ENCODE measurements at regions not wholly inside any gene's neighbourhood (a gene's known extent, or its start where the extent isn't known, plus 50 kb on each side); places are given as distances from the start of the nearest gene placed in this dataset.

GRCh38 chr5:58025809-58026208, 434.1 kb downstream of the PLK2 start:
- H3K9ac ChIP-seq (ENCODE audit: low read length) = no peak overlapping the region
- POLR2A ChIA-PET = no interaction called here
- H4K20me1 ChIP-seq (ENCODE audit: control insufficient read depth, insufficient read depth, low read length, poor library complexity, severe bottlenecking) = no peaks in the 10 kb centered on the region

GRCh38 chr5:58024151-58024550, 435.7 kb downstream of the PLK2 start:
- no peaks in the 10 kb centered on the region for H3K4me1 ChIP-seq (ENCODE audit: control insufficient read depth in 2 of 2, insufficient read depth in 2 of 2, low read length in 2 of 2)
- no peak overlapping the region for H3K4me2 ChIP-seq (replicated peaks; ENCODE audit: low read depth, low read length, poor library complexity, severe bottlenecking)
- H3K27ac ChIP-seq (ENCODE audit: low read length in 2 of 2) = no peak overlapping the region
- H3K9me3 Mint-ChIP-seq (ENCODE audit: insufficient read depth) = no peaks in the 10 kb centered on the region
- no peaks in the 10 kb centered on the region for H3K4me1 Mint-ChIP-seq
- no peaks in the 10 kb centered on the region for H3K79me2 ChIP-seq (ENCODE audit: control insufficient read depth, insufficient read depth, low read length)
- DNase-seq = no peak
- ChIA-PET CTCF (interaction anchor here (1.1 kb wide), 1 partner anchor 17 kb away, joined by 3 read pairs; no protein-coding TSS in a partner anchor), POLR2A (no interaction called here)
- no peak for ATAC-seq (ENCODE audit: low read depth)
- no peak overlapping the region for H3K4me3 ChIP-seq (ENCODE audit: control extremely low read depth in 1 of 5, extremely low read depth in 1 of 5, insufficient read depth in 1 of 5, low read depth in 2 of 5, low read length in 4 of 5)
- no peaks in the 10 kb centered on the region for H3K9me3 ChIP-seq (ENCODE audit: control extremely low read depth in 1 of 3, control insufficient read depth in 2 of 3, insufficient read depth in 1 of 3, low read length in 2 of 3)
- no peak overlapping the region for H2AFZ ChIP-seq (ENCODE audit: insufficient read depth, low read depth, low read length, poor library complexity, severe bottlenecking)
- no peaks in the 10 kb centered on the region for H3K27me3 ChIP-seq (replicated peaks in 1 of 4; ENCODE audit: control extremely low read depth in 1 of 4, control insufficient read depth in 3 of 4, insufficient read depth in 4 of 4, low read length in 3 of 4)
- peaks cover 5% of the 10 kb centered on the region for H3K27me3 Mint-ChIP-seq
- no peaks in the 10 kb centered on the region for H4K20me1 ChIP-seq (ENCODE audit: control insufficient read depth, insufficient read depth, low read length, poor library complexity, severe bottlenecking)
- no CpG with 5 or more reads among the region's 1 CpG for WGBS (ENCODE audit: insufficient coverage)
- no peak overlapping the region for H3K27ac Mint-ChIP-seq
- intact Hi-C loops (cut with micrococcal nuclease) = no loop called here
- TF ChIP-seq EZH2 (IDR thresholded peaks at IDR 0.05; ENCODE audit: borderline replicate concordance, insufficient read depth, low read depth, low read length, poor library complexity, severe bottlenecking) (no peak), CTCF (IDR thresholded peaks at IDR 0.05) (no peak)
- H3K4me3 Mint-ChIP-seq = no peak overlapping the region
- H3K9ac ChIP-seq (ENCODE audit: low read length) = no peak overlapping the region
- no peaks in the 10 kb centered on the region for H3K36me3 ChIP-seq (replicated peaks in 1 of 2; ENCODE audit: control extremely low read depth in 1 of 2, control insufficient read depth in 1 of 2, extremely low read depth in 1 of 2, insufficient read depth in 2 of 2, low read length in 1 of 2)

More at GRCh38 chr5:58025809-58026208, 434.1 kb downstream of the PLK2 start:
- no peaks in the 10 kb centered on the region for H3K79me2 ChIP-seq (ENCODE audit: control insufficient read depth, insufficient read depth, low read length)
- ATAC-seq (ENCODE audit: low read depth) (no peak), DNase-seq (no peak)
- intact Hi-C loops (cut with micrococcal nuclease) = no loop called here
- H3K27me3 Mint-ChIP-seq = peaks cover 5% of the 10 kb centered on the region
- no peak overlapping the region for H2AFZ ChIP-seq (ENCODE audit: insufficient read depth, low read depth, low read length, poor library complexity, severe bottlenecking)
- TF ChIP-seq EZH2 (IDR thresholded peaks at IDR 0.05; ENCODE audit: borderline replicate concordance, insufficient read depth, low read depth, low read length, poor library complexity, severe bottlenecking) = no peak
- TF ChIP-seq CTCF (IDR thresholded peaks at IDR 0.05) = no peak
- H3K27ac Mint-ChIP-seq = no peak overlapping the region
- no peak overlapping the region for H3K4me2 ChIP-seq (replicated peaks; ENCODE audit: low read depth, low read length, poor library complexity, severe bottlenecking)
- no peaks in the 10 kb centered on the region for H3K27me3 ChIP-seq (replicated peaks in 1 of 4; ENCODE audit: control extremely low read depth in 1 of 4, control insufficient read depth in 3 of 4, insufficient read depth in 4 of 4, low read length in 3 of 4)
- H3K4me1 ChIP-seq (ENCODE audit: control insufficient read depth in 2 of 2, insufficient read depth in 2 of 2, low read length in 2 of 2) = no peaks in the 10 kb centered on the region
- CTCF ChIA-PET = no interaction called here
- H3K4me3 Mint-ChIP-seq = no peak overlapping the region
- H3K27ac ChIP-seq (ENCODE audit: low read length in 2 of 2) = no peak overlapping the region
- no peaks in the 10 kb centered on the region for H3K36me3 ChIP-seq (replicated peaks in 1 of 2; ENCODE audit: control extremely low read depth in 1 of 2, control insufficient read depth in 1 of 2, extremely low read depth in 1 of 2, insufficient read depth in 2 of 2, low read length in 1 of 2)
- no peak overlapping the region for H3K4me3 ChIP-seq (ENCODE audit: control extremely low read depth in 1 of 5, extremely low read depth in 1 of 5, insufficient read depth in 1 of 5, low read depth in 2 of 5, low read length in 4 of 5)
- H3K9me3 Mint-ChIP-seq (ENCODE audit: insufficient read depth) = no peaks in the 10 kb centered on the region
- whole genome bisulfite sequencing (ENCODE audit: insufficient coverage) = 80% methylated on average over 1 of the region's 1 CpG
- no peaks in the 10 kb centered on the region for H3K4me1 Mint-ChIP-seq
- H3K9me3 ChIP-seq (ENCODE audit: control extremely low read depth in 1 of 3, control insufficient read depth in 2 of 3, insufficient read depth in 1 of 3, low read length in 2 of 3) = no peaks in the 10 kb centered on the region
